GM23338 (cell line): ENCODE measurements at regions not wholly inside any gene's neighbourhood (a gene's known extent, or its start where the extent isn't known, plus 50 kb on each side); places are given as distances from the start of the nearest gene placed in this dataset.

Source experiments
- ATAC-seq: fragments of 200-7000 bp; cut with Tn5 transposase; 3 replicates; pipeline ENCODE4 v1.9.1; 2020
- DNase-seq: peaks from one replicate; pipeline ENCODE4 v3.0.0-alpha.2; 2015; ENCODE audit warnings: low spot score
- H2AFZ ChIP-seq: fragments of 200-600 bp; sonication (generic); 2 replicates; pipeline ENCODE4 v1.8.0; 2016; ENCODE audit warnings: antibody characterized with exemption, mild to moderate bottlenecking, moderate library complexity
- H3F3A ChIP-seq: fragments of 200-600 bp; sonication (generic); replicated peaks from 2 replicates; pipeline ENCODE4 v1.8.0; 2017; ENCODE audit warnings: antibody characterized with exemption, mixed run types, low read depth
- H3K27ac ChIP-seq: fragments of 200-600 bp; sonication (generic); 2 replicates; pipeline ENCODE4 v1.6.1; 2016; ENCODE audit warnings: low read depth
- H3K27me3 ChIP-seq: fragments of 200-600 bp; sonication (generic); 2 replicates; pipeline ENCODE4 v1.8.0; 2016; ENCODE audit warnings: mild to moderate bottlenecking, mixed run types, moderate library complexity; ENCODE audit not compliant: insufficient read depth
- H3K36me3 ChIP-seq: fragments of 200-600 bp; sonication (generic); 2 replicates; pipeline ENCODE4 v1.8.0; 2016; ENCODE audit warnings: mild to moderate bottlenecking; ENCODE audit not compliant: insufficient read depth
- H3K4me1 ChIP-seq: fragments of 200-600 bp; sonication (generic); 2 replicates; pipeline ENCODE4 v1.8.0; 2016; ENCODE audit warnings: mild to moderate bottlenecking, moderate library complexity; ENCODE audit not compliant: insufficient read depth
- H3K4me2 ChIP-seq: fragments of 200-600 bp; sonication (generic); 2 replicates; pipeline ENCODE4 v1.7.1; 2017; ENCODE audit warnings: mixed run types
- H3K4me3 ChIP-seq: fragments of 200-600 bp; sonication (generic); 2 replicates; pipeline ENCODE4 v1.6.1; 2016; ENCODE audit warnings: mixed run types
- H3K79me2 ChIP-seq: fragments of 200-600 bp; sonication (generic); replicated peaks from 2 replicates; pipeline ENCODE4 v1.8.0; 2017; ENCODE audit warnings: mild to moderate bottlenecking; ENCODE audit not compliant: insufficient read depth
- H3K9me2 ChIP-seq: fragments of 200-600 bp; sonication (generic); 2 replicates; pipeline ENCODE4 v1.8.0; 2017; ENCODE audit not compliant: insufficient read depth
- H4K20me1 ChIP-seq: fragments of 200-600 bp; sonication (generic); replicated peaks from 2 replicates; pipeline ENCODE4 v1.8.0; 2017; ENCODE audit warnings: mild to moderate bottlenecking; ENCODE audit not compliant: insufficient read depth
- H3K27ac Mint-ChIP-seq: 2 replicates; pipeline ENCODE4 v1.8.0; 2020; ENCODE audit warnings: inconsistent platforms, mild to moderate bottlenecking, moderate library complexity, mixed read lengths
- H3K27me3 Mint-ChIP-seq: 3 replicates; pipeline ENCODE4 v1.8.0; 2022; ENCODE audit warnings: low read depth, mild to moderate bottlenecking, moderate library complexity, mixed read lengths, inconsistent platforms; ENCODE audit not compliant: insufficient read depth, poor library complexity
- H3K36me3 Mint-ChIP-seq: 3 replicates; pipeline ENCODE4 v1.8.0; 2021; ENCODE audit warnings: low read depth, mild to moderate bottlenecking, inconsistent platforms, moderate library complexity, mixed read lengths
- H3K4me1 Mint-ChIP-seq: 3 replicates; pipeline ENCODE4 v1.8.0; 2020; ENCODE audit warnings: mild to moderate bottlenecking, inconsistent platforms, mixed read lengths
- H3K4me3 Mint-ChIP-seq: 3 replicates; pipeline ENCODE4 v1.8.0; 2021; ENCODE audit warnings: moderate library complexity, mild to moderate bottlenecking, inconsistent platforms, mixed read lengths
- H3K9me3 Mint-ChIP-seq: 3 replicates; pipeline ENCODE4 v1.8.0; 2020; ENCODE audit warnings: moderate library complexity, mild to moderate bottlenecking, inconsistent platforms, mixed read lengths
- CREB1 ChIP-seq: fragments of 250-450 bp; sonication (Bioruptor Pico); IDR thresholded peaks from 2 replicates; pipeline ENCODE4 v1.5.0; 2020; ENCODE audit warnings: low read depth, mild to moderate bottlenecking, moderate library complexity
- CTCF ChIP-seq, 2 experiments: fragments of 200-600 bp in 1 of 2; sonication (generic) in 1 of 2; conservative IDR thresholded peaks; 2 replicates each; pipeline versions ENCODE4 v1.5.1 to v1.6.1; 2016 to 2017; ENCODE audit warnings: antibody characterized with exemption in 2 of 2, low read depth in 2 of 2, mild to moderate bottlenecking in 2 of 2, moderate library complexity in 1 of 2
- ETS1 ChIP-seq: IDR thresholded peaks from 2 replicates; pipeline ENCODE4 v1.6.1; 2016; ENCODE audit warnings: antibody characterized with exemption
- EZH2 ChIP-seq: fragments of 200-600 bp; sonication (generic); IDR thresholded peaks from one replicate; pipeline ENCODE4 v1.8.0; 2017; ENCODE audit warnings: antibody characterized with exemption, mild to moderate bottlenecking, low read depth; ENCODE audit not compliant: unreplicated experiment
- JUNB ChIP-seq: IDR thresholded peaks from one replicate; pipeline ENCODE4 v1.6.1; 2016; ENCODE audit warnings: antibody characterized with exemption; ENCODE audit not compliant: unreplicated experiment
- NANOG ChIP-seq: IDR thresholded peaks from 2 replicates; pipeline ENCODE4 v1.6.1; 2016; ENCODE audit warnings: antibody characterized with exemption, borderline replicate concordance
- POLR2AphosphoS5 ChIP-seq: IDR thresholded peaks from 2 replicates; pipeline ENCODE4 v1.6.1; 2016; ENCODE audit warnings: antibody characterized with exemption, low read depth
- REST ChIP-seq: IDR thresholded peaks from one replicate; pipeline ENCODE4 v1.6.1; 2018; ENCODE audit warnings: antibody characterized with exemption; ENCODE audit not compliant: unreplicated experiment
- STAT1 ChIP-seq: IDR thresholded peaks from one replicate; pipeline ENCODE4 v1.6.1; 2016; ENCODE audit warnings: antibody characterized with exemption; ENCODE audit not compliant: unreplicated experiment
- ZNF114 ChIP-seq: fragments of 250-450 bp; sonication (Bioruptor Pico); IDR thresholded peaks from 2 replicates; pipeline ENCODE4 v1.5.0; 2020; ENCODE audit warnings: mild to moderate bottlenecking, moderate library complexity
- ZNF331 ChIP-seq: fragments of 250-450 bp; sonication (Bioruptor Pico); IDR thresholded peaks from 2 replicates; pipeline ENCODE4 v1.5.0; 2020; ENCODE audit warnings: low read depth, mild to moderate bottlenecking, moderate library complexity
- ZNF462 ChIP-seq: fragments of 250-450 bp; sonication (Bioruptor Pico); IDR thresholded peaks from 2 replicates; pipeline ENCODE4 v1.5.0; 2020; ENCODE audit warnings: mild to moderate bottlenecking, moderate library complexity

GRCh38 chr12:131261906-131262305, 308.2 kb downstream of the ADGRD1 start (continued):
- TF ChIP-seq STAT1 (no peak), CREB1 (CRISPR knock-in tag) (no peak)

GRCh38 chr12:131263626-131264025, 309.9 kb downstream of the ADGRD1 start:
- H3K27ac Mint-ChIP-seq = no peak overlapping the region
- no peak for DNase-seq
- H3K4me3 Mint-ChIP-seq = no peak overlapping the region
- H2AFZ ChIP-seq = no peak overlapping the region
- H3K4me1 Mint-ChIP-seq = peaks cover 9% of the 10 kb centered on the region; the same call in 2 of the 3 replicates
- H3K4me3 ChIP-seq = no peak overlapping the region
- H3K27me3 ChIP-seq = no peaks in the 10 kb centered on the region
- H3K27me3 Mint-ChIP-seq = peaks cover 8% of the 10 kb centered on the region
- H3K79me2 ChIP-seq = no peaks in the 10 kb centered on the region
- H4K20me1 ChIP-seq = no peaks in the 10 kb centered on the region
- H3K36me3 ChIP-seq = no peaks in the 10 kb centered on the region
- no peaks in the 10 kb centered on the region for H3K9me2 ChIP-seq
- TF ChIP-seq ZNF331 = no peak
- TF ChIP-seq JUNB = no peak
- TF ChIP-seq NANOG = no peak
- no peak for TF ChIP-seq CTCF (conservative IDR thresholded peaks at IDR 0.05; ENCODE audit: low read depth in 2 of 2)
- TF ChIP-seq EZH2 = no peak
- no peak for TF ChIP-seq REST
- no peak for TF ChIP-seq ZNF114
- TF ChIP-seq STAT1 = no peak
- TF ChIP-seq ZNF462 (CRISPR knock-in tag) = no peak
- TF ChIP-seq ETS1 = no peak
- TF ChIP-seq POLR2AphosphoS5 = no peak
- H3K36me3 Mint-ChIP-seq = no peaks in the 10 kb centered on the region; the same call in 2 of the 3 replicates
- no peak overlapping the region for H3K27ac ChIP-seq
- no peak for ATAC-seq
- no peaks in the 10 kb centered on the region; the same call in 2 of the 3 replicates for H3K9me3 Mint-ChIP-seq
- no peaks in the 10 kb centered on the region for H3F3A ChIP-seq
- H3K4me2 ChIP-seq = no peak overlapping the region
- H3K4me1 ChIP-seq = no peaks in the 10 kb centered on the region
